ENCODE measurements at regions not wholly inside any gene's neighbourhood (a gene's known extent, or its start where the extent isn't known, plus 50 kb on each side); places are given as distances from the start of the nearest gene placed in this dataset.
A peak's percentile ranks its signal among the peaks of the same experiment; 100 is the strongest.

DNA sequence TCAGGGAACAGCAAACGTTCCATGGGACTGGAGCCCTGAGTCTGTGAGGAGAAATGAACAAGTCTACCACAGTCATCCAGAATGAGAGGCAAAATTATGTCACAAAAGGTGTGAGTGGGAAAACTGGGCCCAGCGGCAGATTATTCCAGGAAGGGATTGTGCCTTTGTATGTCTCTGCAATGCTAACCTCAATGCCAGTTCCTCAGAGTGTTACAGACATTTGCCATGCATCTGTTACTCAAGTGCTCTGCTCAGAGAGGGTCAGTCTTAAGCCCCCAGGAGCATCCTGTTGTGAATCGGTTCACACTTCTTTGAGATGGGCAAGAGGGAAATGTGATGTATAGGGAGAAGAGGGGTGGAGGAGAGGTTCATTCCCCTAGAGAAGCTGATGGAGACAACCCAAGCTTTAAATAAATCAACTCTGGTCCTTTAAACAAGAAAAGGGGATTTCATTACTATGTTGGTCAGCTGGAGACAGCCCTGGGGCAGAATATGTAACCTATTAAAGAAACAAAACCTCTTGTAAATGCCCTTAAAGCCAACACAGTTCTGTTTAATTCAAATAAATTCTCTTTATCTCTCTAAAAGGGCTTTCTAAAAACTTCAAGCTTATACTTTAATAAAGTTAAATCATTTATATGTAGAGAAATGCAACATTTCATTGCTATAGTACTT is 85.9 kb upstream of the GRB10 start (continued):
- TF ChIP-seq PRDM15 (CRISPR knock-in tag; IDR thresholded peaks at IDR 0.05) (no peak), ZNF671 (CRISPR knock-in tag; IDR thresholded peaks at IDR 0.05) (no peak)

DNA sequence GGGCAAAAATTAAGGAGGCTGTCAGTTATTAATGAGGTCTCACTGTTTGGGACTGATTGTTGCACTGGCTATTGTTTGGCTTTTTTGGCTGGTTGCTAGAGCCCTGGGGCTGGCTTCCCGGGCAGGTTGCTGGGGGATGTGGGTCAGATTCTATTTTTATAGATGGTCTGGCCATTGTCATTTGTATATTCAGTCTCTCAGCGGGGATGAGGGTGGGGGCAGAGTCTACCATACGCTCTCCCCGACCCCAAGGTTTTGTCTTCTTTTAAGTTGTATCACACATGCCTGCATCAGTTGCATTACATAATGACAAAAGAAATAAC is 84.3 kb upstream of the GRB10 start:
- POLR2A ChIA-PET = no interaction called here
- Mint-ChIP-seq H3K36me3 (peaks cover 30% of the 10 kb centered on the region), H3K27ac (no peak overlapping the region), H3K4me3 (peak overlapping the region; percentile 57), H3K9me3 (peaks cover 24% of the 10 kb centered on the region), H3K27me3 (ENCODE audit: low read depth) (peaks cover 8% of the 10 kb centered on the region), H3K4me1 (peaks cover 67% of the 10 kb centered on the region)
- ATAC-seq (no peak; the same call in 1 of the 2 replicates), DNase-seq (ENCODE audit: low spot score) (no peak)
- CTCF ChIA-PET = no interaction called here
- TF ChIP-seq, protein P1, sequence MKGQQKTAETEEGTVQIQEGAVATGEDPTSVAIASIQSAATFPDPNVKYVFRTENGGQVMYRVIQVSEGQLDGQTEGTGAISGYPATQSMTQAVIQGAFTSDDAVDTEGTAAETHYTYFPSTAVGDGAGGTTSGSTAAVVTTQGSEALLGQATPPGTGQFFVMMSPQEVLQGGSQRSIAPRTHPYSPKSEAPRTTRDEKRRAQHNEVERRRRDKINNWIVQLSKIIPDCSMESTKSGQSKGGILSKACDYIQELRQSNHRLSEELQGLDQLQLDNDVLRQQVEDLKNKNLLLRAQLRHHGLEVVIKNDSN (CRISPR knock-in tag; IDR thresholded peaks at IDR 0.05) = no peak
- no peak for TF ChIP-seq SOX15 (CRISPR knock-in tag; IDR thresholded peaks at IDR 0.05)
- no peak for TF ChIP-seq NFATC4 (CRISPR knock-in tag; IDR thresholded peaks at IDR 0.05)
- no peak for TF ChIP-seq FOXJ3 (CRISPR knock-in tag; IDR thresholded peaks at IDR 0.05; ENCODE audit: borderline replicate concordance)
- no peak for TF ChIP-seq JUN (CRISPR knock-in tag; IDR thresholded peaks at IDR 0.05)
- TF ChIP-seq, protein P2, sequence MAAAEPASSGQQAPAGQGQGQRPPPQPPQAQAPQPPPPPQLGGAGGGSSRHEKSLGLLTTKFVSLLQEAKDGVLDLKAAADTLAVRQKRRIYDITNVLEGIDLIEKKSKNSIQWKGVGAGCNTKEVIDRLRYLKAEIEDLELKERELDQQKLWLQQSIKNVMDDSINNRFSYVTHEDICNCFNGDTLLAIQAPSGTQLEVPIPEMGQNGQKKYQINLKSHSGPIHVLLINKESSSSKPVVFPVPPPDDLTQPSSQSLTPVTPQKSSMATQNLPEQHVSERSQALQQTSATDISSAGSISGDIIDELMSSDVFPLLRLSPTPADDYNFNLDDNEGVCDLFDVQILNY (CRISPR knock-in tag; IDR thresholded peaks at IDR 0.05) = no peak
- TF ChIP-seq ZNF232 (CRISPR knock-in tag; IDR thresholded peaks at IDR 0.05) = no peak
- no peak for TF ChIP-seq MLX (CRISPR knock-in tag; IDR thresholded peaks at IDR 0.05)
- TF ChIP-seq ZSCAN18 (CRISPR knock-in tag; IDR thresholded peaks at IDR 0.05) = no peak
- TF ChIP-seq SP1 (CRISPR knock-in tag; conservative IDR thresholded peaks at IDR 0.05) = no peak

- CTCF ChIA-PET = no interaction called here
- TF ChIP-seq, protein P3, sequence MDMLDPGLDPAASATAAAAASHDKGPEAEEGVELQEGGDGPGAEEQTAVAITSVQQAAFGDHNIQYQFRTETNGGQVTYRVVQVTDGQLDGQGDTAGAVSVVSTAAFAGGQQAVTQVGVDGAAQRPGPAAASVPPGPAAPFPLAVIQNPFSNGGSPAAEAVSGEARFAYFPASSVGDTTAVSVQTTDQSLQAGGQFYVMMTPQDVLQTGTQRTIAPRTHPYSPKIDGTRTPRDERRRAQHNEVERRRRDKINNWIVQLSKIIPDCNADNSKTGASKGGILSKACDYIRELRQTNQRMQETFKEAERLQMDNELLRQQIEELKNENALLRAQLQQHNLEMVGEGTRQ (CRISPR knock-in tag; IDR thresholded peaks at IDR 0.05) = peak; percentile 58; the same call in 1 of the 2 replicates
- TF ChIP-seq PRDM15 (CRISPR knock-in tag; IDR thresholded peaks at IDR 0.05) = no peak
Measured at GRCh38 chr7:50866343-50867033, 83.8 kb upstream of the GRB10 start.

More at GRCh38 chr7:50866343-50867033, 83.8 kb upstream of the GRB10 start:
- POLR2A ChIA-PET = no interaction called here
- H3K9me3 Mint-ChIP-seq = peaks cover 23% of the 10 kb centered on the region
- peaks cover 70% of the 10 kb centered on the region for H3K4me1 Mint-ChIP-seq
- peaks cover 8% of the 10 kb centered on the region for H3K27me3 Mint-ChIP-seq (ENCODE audit: low read depth)
- H3K27ac Mint-ChIP-seq = peak overlapping the region; percentile 47
- DNase-seq (ENCODE audit: low spot score) = no peak
- peak; percentile 71 for ATAC-seq
- peak overlapping the region; percentile 57 for H3K4me3 Mint-ChIP-seq
- peaks cover 25% of the 10 kb centered on the region for H3K36me3 Mint-ChIP-seq

Data from WTC11 (cell line).